MCF 10A (cell line): ENCODE measurements at regions not wholly inside any gene's neighbourhood (a gene's known extent, or its start where the extent isn't known, plus 50 kb on each side); places are given as distances from the start of the nearest gene placed in this dataset.

Experiments used
- BruUV-seq: library from RNA; stranded (reverse); fragments of 400-500 nt; replicated peaks from 2 replicates; lab custom pipeline; 2021; lab: Mats Ljungman, UMichigan
- CTCF ChIA-PET: fragments of 300-600 bp; sonication (Branson Sonifier 250); formaldehyde crosslinking; extraction: SDS; loops from one replicate; lab custom pipeline; 2021; ENCODE audit warnings: antibody characterized with exemption, inconsistent platforms; lab: Yijun Ruan, JAX
- POLR2A ChIA-PET: fragments of 300-600, 350-650 bp; sonication (Branson Sonifier 250); formaldehyde crosslinking; extraction: SDS; loops from one replicate; lab custom pipeline; 2020; ENCODE audit warnings: antibody characterized with exemption, inconsistent platforms; lab: Yijun Ruan, JAX
- DNase-seq: peaks from one replicate; pipeline ENCODE4 v3.0.0-alpha.2; 2018; ENCODE audit not compliant: unreplicated experiment
- H3K27ac Mint-ChIP-seq: one replicate; pipeline ENCODE4 v1.8.0; 2022; ENCODE audit warnings: mild to moderate bottlenecking, low read depth, mixed read lengths; ENCODE audit not compliant: unreplicated experiment
- H3K27me3 Mint-ChIP-seq: one replicate; pipeline ENCODE4 v1.8.0; 2022; ENCODE audit warnings: mixed read lengths; ENCODE audit not compliant: insufficient read depth, unreplicated experiment
- H3K36me3 Mint-ChIP-seq: one replicate; pipeline ENCODE4 v1.8.0; 2022; ENCODE audit warnings: mild to moderate bottlenecking, moderate library complexity, mixed read lengths; ENCODE audit not compliant: insufficient read depth, unreplicated experiment
- H3K4me1 Mint-ChIP-seq: one replicate; pipeline ENCODE4 v1.8.0; 2022; ENCODE audit warnings: mixed read lengths; ENCODE audit not compliant: insufficient read depth, unreplicated experiment
- H3K4me3 Mint-ChIP-seq: one replicate; pipeline ENCODE4 v1.8.0; 2022; ENCODE audit warnings: mild to moderate bottlenecking, moderate library complexity, mixed read lengths; ENCODE audit not compliant: unreplicated experiment
- H3K9me3 Mint-ChIP-seq: one replicate; pipeline ENCODE4 v1.8.0; 2022; ENCODE audit warnings: mixed read lengths; ENCODE audit not compliant: unreplicated experiment
- intact Hi-C: fragments of 100-400 bp; cut with micrococcal nuclease; formaldehyde crosslinking; loops from 2 replicates; pipeline ENCODE4 v1.14.1; 2022
- TF ChIP-seq, protein P1 (sequence below): fragments of 200-600 bp; IDR thresholded peaks from one replicate; pipeline ENCODE4 v1.8.0; 2022; ENCODE audit warnings: antibody characterized with exemption, mild to moderate bottlenecking; ENCODE audit not compliant: unreplicated experiment

DNA sequence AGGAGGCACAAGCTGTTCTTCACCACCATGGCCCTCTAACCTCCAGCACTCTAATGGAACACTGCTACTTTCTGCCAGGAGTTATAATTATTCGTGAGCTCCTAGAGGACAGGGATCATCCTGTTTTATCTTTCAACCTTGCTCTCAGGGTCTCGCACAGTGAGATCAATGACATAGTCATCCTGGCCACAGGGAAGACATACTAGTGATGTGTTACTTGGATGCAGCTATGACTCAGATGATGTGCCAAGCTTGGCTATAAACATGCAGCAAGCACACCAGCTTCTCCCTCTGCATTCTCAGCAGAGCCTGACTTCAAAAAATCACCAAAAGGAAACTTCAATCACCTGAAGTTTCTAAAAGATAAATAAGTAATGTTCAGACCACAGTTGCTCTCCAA is 203.8 kb upstream of the HES1 start:
- H3K27ac Mint-ChIP-seq: no peak overlapping the region
- ChIA-PET POLR2A (no interaction called here), CTCF (interaction anchor here (0.8 kb wide), 1 partner anchor 49 kb away, joined by 4 read pairs; no protein-coding TSS in a partner anchor)
- H3K27me3 Mint-ChIP-seq: no peaks in the 10 kb centered on the region
- H3K9me3 Mint-ChIP-seq: no peaks in the 10 kb centered on the region
- peaks cover 12% of the 10 kb centered on the region for H3K4me1 Mint-ChIP-seq
- no peak for DNase-seq
- no peaks in the 10 kb centered on the region for H3K36me3 Mint-ChIP-seq
- TF ChIP-seq, protein P1, sequence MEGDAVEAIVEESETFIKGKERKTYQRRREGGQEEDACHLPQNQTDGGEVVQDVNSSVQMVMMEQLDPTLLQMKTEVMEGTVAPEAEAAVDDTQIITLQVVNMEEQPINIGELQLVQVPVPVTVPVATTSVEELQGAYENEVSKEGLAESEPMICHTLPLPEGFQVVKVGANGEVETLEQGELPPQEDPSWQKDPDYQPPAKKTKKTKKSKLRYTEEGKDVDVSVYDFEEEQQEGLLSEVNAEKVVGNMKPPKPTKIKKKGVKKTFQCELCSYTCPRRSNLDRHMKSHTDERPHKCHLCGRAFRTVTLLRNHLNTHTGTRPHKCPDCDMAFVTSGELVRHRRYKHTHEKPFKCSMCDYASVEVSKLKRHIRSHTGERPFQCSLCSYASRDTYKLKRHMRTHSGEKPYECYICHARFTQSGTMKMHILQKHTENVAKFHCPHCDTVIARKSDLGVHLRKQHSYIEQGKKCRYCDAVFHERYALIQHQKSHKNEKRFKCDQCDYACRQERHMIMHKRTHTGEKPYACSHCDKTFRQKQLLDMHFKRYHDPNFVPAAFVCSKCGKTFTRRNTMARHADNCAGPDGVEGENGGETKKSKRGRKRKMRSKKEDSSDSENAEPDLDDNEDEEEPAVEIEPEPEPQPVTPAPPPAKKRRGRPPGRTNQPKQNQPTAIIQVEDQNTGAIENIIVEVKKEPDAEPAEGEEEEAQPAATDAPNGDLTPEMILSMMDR: no peak
- BruUV-seq: no TSS peak
- no peak overlapping the region for H3K4me3 Mint-ChIP-seq
- intact Hi-C loops: no loop called here

DNA sequence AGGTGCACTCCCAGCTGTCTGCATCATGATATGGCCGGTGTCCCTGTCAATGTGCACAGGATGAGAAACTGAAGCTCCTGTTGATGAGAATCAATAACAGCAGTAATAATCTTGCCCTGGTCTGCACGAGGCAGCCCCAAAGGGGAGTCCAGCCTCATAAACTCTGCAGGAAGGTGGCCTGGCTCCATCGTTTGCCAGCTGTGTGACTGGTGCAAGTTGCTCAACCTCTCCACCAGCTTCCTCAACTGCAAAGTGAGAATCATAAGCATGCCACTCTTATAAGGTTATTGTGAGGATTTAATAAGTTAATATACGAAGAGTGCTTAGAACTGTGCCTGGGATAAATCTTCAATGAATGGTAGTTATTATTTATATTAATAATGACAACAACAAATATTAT is 203.4 kb upstream of the HES1 start:
- Mint-ChIP-seq H3K27ac (no peak overlapping the region), H3K4me1 (peaks cover 12% of the 10 kb centered on the region), H3K27me3 (no peaks in the 10 kb centered on the region), H3K4me3 (no peak overlapping the region), H3K36me3 (no peaks in the 10 kb centered on the region), H3K9me3 (no peaks in the 10 kb centered on the region)
- CTCF ChIA-PET: interaction anchor here (0.8 to 1.1 kb wide), 2 partner anchors 8 to 48 kb away, joined by 3 to 4 read pairs; no protein-coding TSS in a partner anchor
- intact Hi-C loops: no loop called here
- DNase-seq: no peak
- TF ChIP-seq, protein P1: no peak
- BruUV-seq: no TSS peak
- POLR2A ChIA-PET: interaction anchor here (1.8 kb wide), 1 partner anchor 11 kb away, joined by 6 read pairs; no protein-coding TSS in a partner anchor

DNA sequence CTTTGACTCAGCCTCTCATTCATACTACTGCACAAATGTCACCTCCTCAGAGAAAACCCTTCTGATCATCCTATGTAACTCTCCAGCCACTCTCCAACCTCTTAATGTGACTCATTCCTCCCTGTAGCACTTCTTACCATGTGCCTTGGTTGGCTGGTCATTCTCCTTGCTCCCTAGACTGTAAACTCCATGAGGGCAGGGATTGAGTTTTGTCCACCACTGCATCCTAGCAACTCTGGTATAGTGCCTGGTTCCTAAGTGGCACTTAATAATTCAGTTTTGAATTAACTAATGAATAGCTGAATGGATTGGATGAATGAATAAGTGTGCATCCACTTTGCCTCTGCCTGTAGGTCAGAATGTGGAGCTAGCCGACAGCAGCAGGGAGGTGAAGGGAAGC is 202.5 kb upstream of the HES1 start:
- no peak for DNase-seq
- peaks cover 8% of the 10 kb centered on the region for H3K4me1 Mint-ChIP-seq
- H3K4me3 Mint-ChIP-seq: no peak overlapping the region
- ChIA-PET CTCF (interaction anchor here (1.1 kb wide), 1 partner anchor 9 kb away, joined by 3 read pairs; no protein-coding TSS in a partner anchor), POLR2A (interaction anchor here (0.7 to 1.8 kb wide), 3 partner anchors 9 to 456 kb away, joined by 3 to 6 read pairs (median 3); no protein-coding TSS in a partner anchor)
- intact Hi-C loops: no loop called here
- H3K9me3 Mint-ChIP-seq: no peaks in the 10 kb centered on the region
- H3K27ac Mint-ChIP-seq: no peak overlapping the region
- no TSS peak for BruUV-seq
- H3K36me3 Mint-ChIP-seq: no peaks in the 10 kb centered on the region
- no peaks in the 10 kb centered on the region for H3K27me3 Mint-ChIP-seq
- TF ChIP-seq, protein P1: no peak

DNA sequence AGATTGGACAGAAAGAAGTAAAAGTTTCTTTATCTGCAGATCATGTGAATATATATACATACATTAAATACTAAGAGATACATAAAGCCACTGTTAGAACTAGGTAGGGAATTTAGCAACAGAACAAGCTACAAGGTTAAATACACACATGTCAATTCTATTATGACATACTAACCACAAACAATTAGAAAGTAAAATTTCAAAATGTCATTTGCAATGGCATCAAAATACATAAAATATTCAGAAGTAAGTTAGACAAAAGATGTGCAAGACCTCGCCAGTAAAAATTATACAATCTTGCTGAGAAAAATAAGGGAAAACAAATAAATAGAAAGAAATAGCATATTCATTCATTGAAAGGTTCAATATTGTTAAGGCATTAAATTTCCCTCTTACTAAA is 200.0 kb upstream of the HES1 start:
- H3K4me1 Mint-ChIP-seq: no peaks in the 10 kb centered on the region
- H3K36me3 Mint-ChIP-seq: no peaks in the 10 kb centered on the region
- intact Hi-C loops: no loop called here
- POLR2A ChIA-PET: no interaction called here
- no peaks in the 10 kb centered on the region for H3K9me3 Mint-ChIP-seq
- no peak overlapping the region for H3K4me3 Mint-ChIP-seq
- DNase-seq: no peak
- H3K27ac Mint-ChIP-seq: no peak overlapping the region
- no peaks in the 10 kb centered on the region for H3K27me3 Mint-ChIP-seq
- no TSS peak for BruUV-seq
- CTCF ChIA-PET: no interaction called here
- TF ChIP-seq, protein P1: no peak
